Stomach (tissue), 8 donors: ENCODE measurements at regions not wholly inside any gene's neighbourhood (a gene's known extent, or its start where the extent isn't known, plus 50 kb on each side); places are given as distances from the start of the nearest gene placed in this dataset.

ENCODE experiments used
- DNase-seq, 2 donors: peaks; one replicate each; pipeline versions ENCODE4 v3.0.0 to v3.0.0-alpha.2; 2013 to 2019
- H3K27ac ChIP-seq, 5 donors: fragments of 200-600 bp in 4 of 5; sonication (generic) in 4 of 5; one replicate each; pipeline ENCODE4 v1.5.1; 2013 to 2019; ENCODE audit warnings: mild to moderate bottlenecking in 1 of 5, moderate library complexity in 1 of 5
- H3K27me3 ChIP-seq, 3 donors: fragments of 200-600 bp; sonication (generic); one replicate each; pipeline ENCODE4 v1.5.1; 2017 to 2019; ENCODE audit warnings: mixed run types in 1 of 3
- H3K36me3 ChIP-seq, 4 donors: fragments of 200-600 bp; sonication (generic); 1 replicate in 3 of 4; 2 replicates in 1 of 4; pipeline ENCODE4 v1.5.1; 2016 to 2019
- H3K4me1 ChIP-seq, 4 donors: fragments of 200-600 bp; sonication (generic); one replicate each; pipeline ENCODE4 v1.5.1; 2016 to 2019
- H3K4me3 ChIP-seq, 4 donors: fragments of 200-600 bp; sonication (generic) in 3 of 4; one replicate each; pipeline ENCODE4 v1.5.1; 2016 to 2019; ENCODE audit warnings: mild to moderate bottlenecking in 1 of 4
- H3K9me3 ChIP-seq, 4 donors: fragments of 200-600 bp; sonication (generic); one replicate each; pipeline ENCODE4 v1.5.1; 2016 to 2019
- EP300 ChIP-seq: sonication (generic); formaldehyde crosslinking; IDR thresholded peaks from one replicate; pipeline ENCODE4 v1.6.1; 2017; ENCODE audit warnings: antibody characterized with exemption
- POLR2A ChIP-seq, 4 donors: fragments of 450-650 bp; IDR thresholded peaks; one replicate each; pipeline ENCODE4 v1.6.1; 2016; ENCODE audit warnings: antibody characterized with exemption in 4 of 4, control low read depth in 2 of 4, mild to moderate bottlenecking in 1 of 4, moderate library complexity in 1 of 4
- POLR2AphosphoS5 ChIP-seq, 3 donors: sonication (generic); formaldehyde crosslinking; IDR thresholded peaks; one replicate each; pipeline ENCODE4 v1.6.1; 2016; ENCODE audit warnings: antibody characterized with exemption in 3 of 3
- WGBS, 5 donors: extraction: QIAGEN DNeasy Blood & Tissue Kit in 3 of 5; methylation state at CpG; one replicate each; pipeline versions ENCODE4 v1.1.5 to v1.1.7; 2013 to 2018; 5-methylcytosine and 5-hydroxymethylcytosine counted together
- intact Hi-C: fragments of 100-400 bp; cut with DNase I; formaldehyde crosslinking; loops from one replicate; pipeline ENCODE4 v1.15.1; 2023; ENCODE audit warnings: low total_unique reads
- TF ChIP-seq, protein P1 (sequence below), 7 experiments: fragments of 450-650 bp in 4 of 7; fragments of 200-600 bp in 3 of 7; sonication (generic) in 3 of 7; IDR thresholded peaks; one replicate each; pipeline ENCODE4 v1.5.1; 2016 to 2019; ENCODE audit warnings: antibody characterized with exemption in 7 of 7, control low read depth in 2 of 7, mild to moderate bottlenecking in 1 of 7
- donor health status: healthy with polysubstance abuse.
- donor health status: Bipolar disorder and iron deficiency.
- donor health status: healthy.

- H3K9me3 ChIP-seq: no peaks in the 10 kb centered on the region
- no peak overlapping the region for H3K27ac ChIP-seq
- H3K36me3 ChIP-seq: no peaks in the 10 kb centered on the region
- H3K4me3 ChIP-seq: no peak overlapping the region
- intact Hi-C loops: no loop called here
- TF ChIP-seq POLR2AphosphoS5 (IDR thresholded peaks at IDR 0.05) (no peak), EP300 (no peak), POLR2A (IDR thresholded peaks at IDR 0.05) (no peak)
- TF ChIP-seq, protein P1, sequence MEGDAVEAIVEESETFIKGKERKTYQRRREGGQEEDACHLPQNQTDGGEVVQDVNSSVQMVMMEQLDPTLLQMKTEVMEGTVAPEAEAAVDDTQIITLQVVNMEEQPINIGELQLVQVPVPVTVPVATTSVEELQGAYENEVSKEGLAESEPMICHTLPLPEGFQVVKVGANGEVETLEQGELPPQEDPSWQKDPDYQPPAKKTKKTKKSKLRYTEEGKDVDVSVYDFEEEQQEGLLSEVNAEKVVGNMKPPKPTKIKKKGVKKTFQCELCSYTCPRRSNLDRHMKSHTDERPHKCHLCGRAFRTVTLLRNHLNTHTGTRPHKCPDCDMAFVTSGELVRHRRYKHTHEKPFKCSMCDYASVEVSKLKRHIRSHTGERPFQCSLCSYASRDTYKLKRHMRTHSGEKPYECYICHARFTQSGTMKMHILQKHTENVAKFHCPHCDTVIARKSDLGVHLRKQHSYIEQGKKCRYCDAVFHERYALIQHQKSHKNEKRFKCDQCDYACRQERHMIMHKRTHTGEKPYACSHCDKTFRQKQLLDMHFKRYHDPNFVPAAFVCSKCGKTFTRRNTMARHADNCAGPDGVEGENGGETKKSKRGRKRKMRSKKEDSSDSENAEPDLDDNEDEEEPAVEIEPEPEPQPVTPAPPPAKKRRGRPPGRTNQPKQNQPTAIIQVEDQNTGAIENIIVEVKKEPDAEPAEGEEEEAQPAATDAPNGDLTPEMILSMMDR (IDR thresholded peaks at IDR 0.05): no peak
- no peaks in the 10 kb centered on the region for H3K27me3 ChIP-seq
- DNase-seq: no peak
- WGBS, 5 donors: 75 to 89% (median 86%) methylated on average over 3 of the region's 3 CpGs
- peaks cover 0 to 15% (median 0%) of the 10 kb centered on the region in 4 donors for H3K4me1 ChIP-seq
These were observed 187.2 kb downstream of the TOMM20 start for GRCh38 chr1:234941321-234942011.

GRCh38 chr1:234940841-234941240, 187.8 kb downstream of the TOMM20 start:
- intact Hi-C loops: no loop called here
- H3K9me3 ChIP-seq: no peaks in the 10 kb centered on the region
- no peaks in the 10 kb centered on the region for H3K27me3 ChIP-seq
- WGBS, 5 donors: 94 to 96% (median 95%) methylated on average over 7 of the region's 7 CpGs
- TF ChIP-seq EP300 (no peak), POLR2AphosphoS5 (IDR thresholded peaks at IDR 0.05) (no peak), POLR2A (IDR thresholded peaks at IDR 0.05) (no peak)
- TF ChIP-seq, protein P1 (IDR thresholded peaks at IDR 0.05): no peak
- H3K36me3 ChIP-seq: no peaks in the 10 kb centered on the region
- no peak for DNase-seq
- no peak overlapping the region for H3K4me3 ChIP-seq
- H3K4me1 ChIP-seq: peaks cover 0 to 15% (median 0%) of the 10 kb centered on the region in 4 donors
- no peak overlapping the region for H3K27ac ChIP-seq

DNA sequence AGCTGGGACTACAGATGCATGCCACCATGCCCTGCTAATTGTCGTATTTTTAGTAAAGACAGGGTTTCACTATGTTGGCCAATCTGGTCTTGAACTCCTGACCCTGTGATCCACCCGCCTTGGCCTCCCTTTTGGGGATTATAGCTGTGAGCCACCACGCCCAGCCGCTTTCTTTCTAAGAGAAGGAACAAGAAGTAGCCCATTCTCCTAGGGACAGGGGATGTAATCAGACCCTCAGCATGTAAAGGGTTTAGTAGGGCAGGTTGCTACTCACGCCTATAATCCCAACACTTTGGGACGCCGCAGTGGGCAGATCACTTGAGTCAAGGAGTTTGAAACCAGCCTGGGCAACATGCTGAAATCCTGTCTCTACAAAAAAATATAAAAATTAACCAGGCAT, 189.7 kb downstream of the TOMM20 start:
- intact Hi-C loops: no loop called here
- H3K27me3 ChIP-seq: no peaks in the 10 kb centered on the region
- TF ChIP-seq, protein P1 (IDR thresholded peaks at IDR 0.05): no peak
- TF ChIP-seq POLR2A (IDR thresholded peaks at IDR 0.05) (no peak), POLR2AphosphoS5 (IDR thresholded peaks at IDR 0.05) (no peak), EP300 (no peak)
- no peak for DNase-seq
- no peaks in the 10 kb centered on the region for H3K9me3 ChIP-seq
- H3K4me3 ChIP-seq: no peak overlapping the region
- peaks cover 0 to 22% (median under 1%) of the 10 kb centered on the region in 4 donors for H3K4me1 ChIP-seq
- H3K36me3 ChIP-seq: no peaks in the 10 kb centered on the region
- H3K27ac ChIP-seq: no peak overlapping the region
- 54 to 85% (median 68%) methylated on average over 6 to 7 of the region's 7 CpGs for WGBS, 5 donors

GRCh38 chr1:234938135-234938534, 190.5 kb downstream of the TOMM20 start:
- Histone ChIP-seq H3K27me3 (no peaks in the 10 kb centered on the region), H3K4me3 (no peak overlapping the region), H3K9me3 (no peaks in the 10 kb centered on the region), H3K36me3 (no peaks in the 10 kb centered on the region), H3K4me1 (peaks cover 5 to 24% (median 7%) of the 10 kb centered on the region in 4 donors), H3K27ac (no peak overlapping the region)
- intact Hi-C loops: no loop called here
- no peak for DNase-seq
- TF ChIP-seq POLR2AphosphoS5 (IDR thresholded peaks at IDR 0.05) (no peak), EP300 (no peak), POLR2A (IDR thresholded peaks at IDR 0.05) (no peak)
- TF ChIP-seq, protein P1 (IDR thresholded peaks at IDR 0.05): no peak
- 72 to 94% (median 81%) methylated on average over 1 of the region's 1 CpG for WGBS, 5 donors
